IMR-90 (cell line): ENCODE measurements at regions not wholly inside any gene's neighbourhood (a gene's known extent, or its start where the extent isn't known, plus 50 kb on each side); places are given as distances from the start of the nearest gene placed in this dataset.

Experiments used
- ATAC-seq: fragments of 200-7000 bp; cut with Tn5 transposase; 2 replicates; pipeline ENCODE4 v1.9.1; 2020; ENCODE audit warnings: low read depth, mild to moderate bottlenecking, moderate library complexity
- BruUV-seq: library from RNA; stranded (reverse); fragments of 400-500 nt; replicated peaks from 2 replicates; lab custom pipeline; 2021; lab: Mats Ljungman, UMichigan
- CTCF ChIA-PET: fragments of 300-600 bp; formaldehyde crosslinking; extraction: SDS; loops from one replicate; lab custom pipeline; 2021; ENCODE audit warnings: antibody characterized with exemption; lab: Yijun Ruan, JAX
- POLR2A ChIA-PET: fragments of 300-600 bp; sonication (Branson Sonifier 250); formaldehyde crosslinking; loops from one replicate; lab custom pipeline; 2022; ENCODE audit warnings: antibody characterized with exemption; ENCODE audit not compliant: unreplicated experiment; lab: Charles Lee
- DNase-seq: peaks from one replicate; pipeline ENCODE4 v3.0.0; 2013
- H2AFZ ChIP-seq: replicated peaks from 2 replicates; pipeline ENCODE3; 2013; ENCODE audit warnings: low read length, mild to moderate bottlenecking; ENCODE audit not compliant: poor library complexity
- H2AK5ac ChIP-seq: 2 replicates; pipeline ENCODE4 v1.6.1; 2013; ENCODE audit warnings: low read depth, low read length, inconsistent platforms
- H2AK9ac ChIP-seq: replicated peaks from 2 replicates; pipeline ENCODE3; 2013; ENCODE audit warnings: mild to moderate bottlenecking, low read depth, low read length, moderate library complexity; ENCODE audit not compliant: poor library complexity
- H2BK120ac ChIP-seq: 2 replicates; pipeline ENCODE4 v1.6.1; 2013; ENCODE audit warnings: low read depth, low read length, inconsistent platforms
- H2BK15ac ChIP-seq: 3 replicates; pipeline ENCODE4 v1.6.1; 2013; ENCODE audit warnings: low read depth, low read length, inconsistent platforms
- H2BK20ac ChIP-seq: 2 replicates; pipeline ENCODE4 v1.6.1; 2013; ENCODE audit warnings: low read depth, mild to moderate bottlenecking, inconsistent platforms, low read length, moderate library complexity
- H2BK5ac ChIP-seq: 2 replicates; pipeline ENCODE4 v1.6.1; 2013; ENCODE audit warnings: mild to moderate bottlenecking, low read depth, low read length, inconsistent platforms; ENCODE audit not compliant: poor library complexity, severe bottlenecking
- H3K14ac ChIP-seq: replicated peaks from 2 replicates; pipeline ENCODE4 v1.6.1; 2013; ENCODE audit warnings: low read depth, low read length, inconsistent platforms
- H3K18ac ChIP-seq: 2 replicates; pipeline ENCODE4 v1.6.1; 2013; ENCODE audit warnings: low read depth, low read length, control low read depth
- H3K23ac ChIP-seq: 2 replicates; pipeline ENCODE4 v1.6.1; 2013; ENCODE audit warnings: low read depth, low read length, inconsistent platforms
- H3K27ac ChIP-seq: 2 replicates; pipeline ENCODE4 v1.5.1; 2013; ENCODE audit warnings: mild to moderate bottlenecking, control low read depth, low read length; ENCODE audit not compliant: insufficient read depth
- H3K27me3 ChIP-seq: 2 replicates; pipeline ENCODE4 v1.6.1; 2013; ENCODE audit warnings: low read length; ENCODE audit not compliant: control insufficient read depth, insufficient read depth
- H3K36me3 ChIP-seq: 2 replicates; pipeline ENCODE4 v1.6.1; 2013; ENCODE audit warnings: low read length, mixed read lengths; ENCODE audit not compliant: control insufficient read depth, insufficient read depth
- H3K4ac ChIP-seq: 2 replicates; pipeline ENCODE4 v1.6.1; 2013; ENCODE audit warnings: low read depth, low read length, inconsistent platforms
- H3K4me1 ChIP-seq: 2 replicates; pipeline ENCODE4 v1.6.1; 2013; ENCODE audit warnings: low read length, mixed read lengths; ENCODE audit not compliant: control insufficient read depth, insufficient read depth
- H3K4me2 ChIP-seq: 2 replicates; pipeline ENCODE4 v1.6.1; 2013; ENCODE audit warnings: low read depth, mild to moderate bottlenecking, control low read depth, low read length, moderate library complexity
- H3K4me3 ChIP-seq: 2 replicates; pipeline ENCODE4 v1.5.1; 2013; ENCODE audit warnings: low read depth, mild to moderate bottlenecking, control low read depth, low read length, moderate library complexity; ENCODE audit not compliant: insufficient read depth
- H3K56ac ChIP-seq: 2 replicates; pipeline ENCODE4 v1.6.1; 2013; ENCODE audit warnings: low read length, inconsistent platforms; ENCODE audit not compliant: insufficient read depth; ENCODE audit errors: extremely low read depth
- H3K79me1 ChIP-seq, 2 experiments: 2 replicates each; pipeline ENCODE4 v1.6.1; 2013; ENCODE audit warnings: low read length in 2 of 2, inconsistent platforms in 1 of 2, low read depth in 1 of 2
- H3K9ac ChIP-seq: 2 replicates; pipeline ENCODE4 v1.6.1; 2013; ENCODE audit warnings: low read depth, low read length, control low read depth
- H3K9me1 ChIP-seq: 2 replicates; pipeline ENCODE4 v1.6.1; 2013; ENCODE audit warnings: low read length, inconsistent platforms; ENCODE audit not compliant: insufficient read depth
- H3K9me3 ChIP-seq: 2 replicates; pipeline ENCODE4 v1.6.1; 2013; ENCODE audit warnings: low read length; ENCODE audit not compliant: control insufficient read depth, insufficient read depth
- H4K20me1 ChIP-seq: 2 replicates; pipeline ENCODE4 v1.6.1; 2013; ENCODE audit warnings: low read length, inconsistent platforms; ENCODE audit not compliant: insufficient read depth
- H4K5ac ChIP-seq: 2 replicates; pipeline ENCODE4 v1.6.1; 2013; ENCODE audit warnings: mild to moderate bottlenecking, low read depth, low read length, control low read depth
- H4K8ac ChIP-seq, 2 experiments: 2 replicates each; pipeline ENCODE4 v1.6.1; 2013; ENCODE audit warnings: low read depth in 2 of 2, low read length in 2 of 2, control low read depth in 1 of 2, inconsistent platforms in 1 of 2
- H4K91ac ChIP-seq: 2 replicates; pipeline ENCODE4 v1.6.1; 2013; ENCODE audit warnings: low read depth, low read length, inconsistent platforms; ENCODE audit not compliant: insufficient read depth
- BHLHE40 ChIP-seq: fragments of 150-350 bp; IDR thresholded peaks from 2 replicates; pipeline ENCODE4 v1.6.1; 2016; ENCODE audit warnings: mild to moderate bottlenecking, low read depth, low read length
- CEBPB ChIP-seq: IDR thresholded peaks from 2 replicates; pipeline ENCODE4 v1.6.1; 2012; ENCODE audit warnings: low read depth, low read length, improper control_type of control experiment
- CHD1 ChIP-seq: IDR thresholded peaks from 2 replicates; pipeline ENCODE4 v1.6.1; 2012; ENCODE audit warnings: low read depth, low read length, improper control_type of control experiment
- CTCF ChIP-seq: conservative IDR thresholded peaks from 2 replicates; pipeline ENCODE4 v1.5.1; 2012; ENCODE audit warnings: mild to moderate bottlenecking, low read depth, low read length, improper control_type of control experiment
- ELK1 ChIP-seq: fragments of 150-350 bp; IDR thresholded peaks from 2 replicates; pipeline ENCODE4 v1.6.1; 2016; ENCODE audit warnings: low read depth, mild to moderate bottlenecking, low read length, moderate library complexity, borderline replicate concordance
- FOS ChIP-seq: fragments of 150-350 bp; IDR thresholded peaks from 2 replicates; pipeline ENCODE4 v1.6.1; 2016; ENCODE audit warnings: low read depth, low read length
- MAFK ChIP-seq: IDR thresholded peaks from 2 replicates; pipeline ENCODE4 v1.6.1; 2012; ENCODE audit warnings: low read depth, low read length, improper control_type of control experiment
- MAZ ChIP-seq: IDR thresholded peaks from 2 replicates; pipeline ENCODE4 v1.6.1; 2012; ENCODE audit warnings: low read depth, mild to moderate bottlenecking, low read length, improper control_type of control experiment, moderate library complexity, borderline replicate concordance
- MXI1 ChIP-seq: IDR thresholded peaks from 2 replicates; pipeline ENCODE4 v1.6.1; 2012; ENCODE audit warnings: low read depth, mild to moderate bottlenecking, low read length, moderate library complexity, borderline replicate concordance
- NFE2L2 ChIP-seq: fragments of 150-350 bp; IDR thresholded peaks from 2 replicates; pipeline ENCODE4 v1.6.1; 2016; ENCODE audit warnings: low read depth, mild to moderate bottlenecking, low read length
- POLR2A ChIP-seq: IDR thresholded peaks from 2 replicates; pipeline ENCODE4 v1.6.1; 2012; ENCODE audit warnings: mild to moderate bottlenecking, low read depth, low read length
- RAD21 ChIP-seq: IDR thresholded peaks from 2 replicates; pipeline ENCODE4 v1.6.1; 2012; ENCODE audit warnings: low read length, improper control_type of control experiment
- RCOR1 ChIP-seq: IDR thresholded peaks from 2 replicates; pipeline ENCODE4 v1.6.1; 2012; ENCODE audit warnings: mild to moderate bottlenecking, low read length, improper control_type of control experiment; ENCODE audit not compliant: insufficient replicate concordance
- RFX5 ChIP-seq: IDR thresholded peaks from 2 replicates; pipeline ENCODE4 v1.8.0; 2012; ENCODE audit warnings: low read depth, mild to moderate bottlenecking, low read length, moderate library complexity
- SMC3 ChIP-seq: fragments of 150-350 bp; IDR thresholded peaks from 2 replicates; pipeline ENCODE4 v1.6.1; 2016; ENCODE audit warnings: low read depth, mild to moderate bottlenecking, antibody characterized with exemption, low read length, moderate library complexity
- WGBS, 2 experiments: methylation state at CpG; one replicate each; pipeline versions ENCODE4 v1.1.5 to v1.1.7; 2013; ENCODE audit warnings: missing lambda C conversion rate in 2 of 2; ENCODE audit not compliant: insufficient read length in 1 of 2; ENCODE audit errors: extremely low coverage in 2 of 2; 5-methylcytosine and 5-hydroxymethylcytosine counted together
- dilution Hi-C: fragments of 300-500 bp; cut with HindIII; formaldehyde crosslinking; loops from one replicate; pipeline ENCODE4 v1.14.3; 2018; ENCODE audit warnings: low sequenced_read_pairs; ENCODE audit not compliant: unreplicated experiment
- in situ Hi-C: fragments of 300-500 bp; cut with MboI; formaldehyde crosslinking; loops from 3 replicates; pipeline ENCODE4 v1.14.3; 2019; ENCODE audit warnings: low sequenced_read_pairs, inconsistent platforms, mixed read lengths
- intact Hi-C: fragments of 100-400 bp; cut with micrococcal nuclease; formaldehyde crosslinking; loops from 2 replicates; pipeline ENCODE4 v1.10.0; 2022

GRCh38 chr1:59137276-59137615 is 159.6 kb upstream of the FGGY start:
- intact Hi-C loops (no loop called here), dilution Hi-C loops (no loop called here), in situ Hi-C loops (no loop called here)
- no peak for TF ChIP-seq NFE2L2
- no peak for TF ChIP-seq BHLHE40
- TF ChIP-seq FOS: no peak
- TF ChIP-seq SMC3: no peak
- no peak for TF ChIP-seq CHD1
- TF ChIP-seq ELK1: no peak
- no peak for TF ChIP-seq POLR2A
- no peak for TF ChIP-seq RAD21
- no peak for TF ChIP-seq MAFK
- no peak for TF ChIP-seq MAZ
- no peak for TF ChIP-seq MXI1
- TF ChIP-seq CTCF: no peak
- no peak for TF ChIP-seq RCOR1
- TF ChIP-seq RFX5: no peak
- no peak for TF ChIP-seq CEBPB
- H3K4ac ChIP-seq: no peak overlapping the region
- no peak overlapping the region for H2AK9ac ChIP-seq
- H2AFZ ChIP-seq: no peak overlapping the region
- no peak overlapping the region for H3K4me2 ChIP-seq
- no peak overlapping the region for H3K4me3 ChIP-seq
- ChIA-PET CTCF (no interaction called here), POLR2A (no interaction called here)
- H4K91ac ChIP-seq: 0 out of 2 replicates have a peak overlapping the region, but pooled peaks have one; percentile 7
- H4K8ac ChIP-seq: no peak overlapping the region
- H2AK5ac ChIP-seq: no peak overlapping the region
- H3K36me3 ChIP-seq: no peaks in the 10 kb centered on the region
- H3K27ac ChIP-seq: no peak overlapping the region
- no peak overlapping the region for H3K56ac ChIP-seq
- no peak overlapping the region for H2BK20ac ChIP-seq
- no peak overlapping the region for H3K9ac ChIP-seq
- WGBS, 2 experiments: no CpG with 5 or more reads among the region's 3 CpGs
- H3K23ac ChIP-seq: no peak overlapping the region
- no TSS peak for BruUV-seq
- H3K14ac ChIP-seq: no peak overlapping the region
- no peaks in the 10 kb centered on the region for H4K20me1 ChIP-seq
- H3K9me3 ChIP-seq: no peaks in the 10 kb centered on the region
- no peaks in the 10 kb centered on the region for H3K27me3 ChIP-seq
- peaks cover 9% of the 10 kb centered on the region for H3K4me1 ChIP-seq
- H4K5ac ChIP-seq: no peak overlapping the region
- DNase-seq: no peak
- H3K9me1 ChIP-seq: peaks cover 5% of the 10 kb centered on the region
- no peak overlapping the region for H2BK5ac ChIP-seq
- no peak overlapping the region for H2BK15ac ChIP-seq
- no peak for ATAC-seq
- H2BK120ac ChIP-seq: no peak overlapping the region
- H3K79me1 ChIP-seq: no peaks in the 10 kb centered on the region
- no peak overlapping the region for H3K18ac ChIP-seq
